Ascending aorta (tissue), 2 donors: ENCODE measurements at regions not wholly inside any gene's neighbourhood (a gene's known extent, or its start where the extent isn't known, plus 50 kb on each side); places are given as distances from the start of the nearest gene placed in this dataset.

ENCODE experiments used
- DNase-seq, 2 donors: peaks; one replicate each; pipeline ENCODE4 v3.0.0-alpha.2; 2019; ENCODE audit warnings: low spot score in 2 of 2
- H3K27ac ChIP-seq, 2 donors: fragments of 200-600 bp; sonication (generic); one replicate each; pipeline ENCODE4 v1.5.1; 2016 to 2017; ENCODE audit warnings: mild to moderate bottlenecking in 1 of 2
- H3K27me3 ChIP-seq: fragments of 200-600 bp; sonication (generic); one replicate; pipeline ENCODE4 v1.5.1; 2017
- H3K36me3 ChIP-seq, 2 donors: fragments of 200-600 bp; sonication (generic); one replicate each; pipeline ENCODE4 v1.5.1; 2016
- H3K4me1 ChIP-seq, 2 donors: fragments of 200-600 bp; sonication (generic); one replicate each; pipeline ENCODE4 v1.5.1; 2016 to 2017; ENCODE audit warnings: mild to moderate bottlenecking in 1 of 2
- H3K4me3 ChIP-seq, 2 donors: fragments of 200-600 bp; sonication (generic); one replicate each; pipeline ENCODE4 v1.5.1; 2016 to 2017; ENCODE audit warnings: mild to moderate bottlenecking in 1 of 2
- H3K9me3 ChIP-seq, 2 donors: fragments of 200-600 bp; sonication (generic); one replicate each; pipeline ENCODE4 v1.5.1; 2016
- intact Hi-C: fragments of 100-400 bp; cut with DNase I; formaldehyde crosslinking; loops from one replicate; pipeline ENCODE4 v1.15.1; 2023
- TF ChIP-seq, protein P1 (sequence below), 3 experiments: fragments of 200-600 bp in 2 of 3; fragments of 450-650 bp in 1 of 3; sonication (generic) in 2 of 3; IDR thresholded peaks; one replicate each; pipeline ENCODE4 v1.5.1; 2016 to 2019; ENCODE audit warnings: antibody characterized with exemption in 3 of 3, mild to moderate bottlenecking in 1 of 3, moderate library complexity in 1 of 3

DNA sequence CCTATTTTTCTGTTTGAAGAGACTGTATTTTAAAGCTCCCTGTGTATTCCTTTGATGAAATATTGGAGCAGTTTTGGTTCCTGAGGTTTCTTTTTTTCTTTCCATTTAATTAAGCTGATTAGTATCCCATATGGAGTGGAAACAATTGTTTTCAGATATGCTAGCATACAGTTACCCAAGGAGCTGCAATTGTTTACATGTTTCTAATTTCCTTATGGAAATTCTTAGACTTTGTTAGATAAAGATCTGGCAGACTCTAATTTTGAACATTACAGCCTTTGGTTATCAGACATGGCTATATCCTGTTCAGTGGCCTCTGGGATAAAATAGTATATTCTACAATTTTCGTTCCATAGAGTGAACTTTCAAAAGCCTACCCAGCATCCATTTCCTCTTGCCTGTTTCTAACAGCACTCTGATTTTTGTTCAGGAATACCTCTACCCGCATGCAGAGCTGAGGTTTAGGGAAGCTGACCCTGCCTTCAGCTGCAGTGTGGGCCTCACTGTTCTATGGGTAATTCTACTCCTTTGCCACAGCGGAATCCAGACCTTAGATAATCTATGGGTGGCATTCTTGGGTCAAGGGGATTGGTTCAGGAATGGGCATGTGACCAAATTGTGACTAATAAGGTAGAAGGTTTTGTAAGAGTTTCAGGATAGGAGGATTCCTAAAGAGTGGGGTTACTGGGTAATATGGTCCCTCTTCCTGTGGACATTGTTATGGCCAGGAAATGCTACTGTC, 161.1 kb upstream of the ANKRD28 start:
- Histone ChIP-seq H3K9me3 (no peaks in the 10 kb centered on the region), H3K4me1 (no peaks in the 10 kb centered on the region), H3K27me3 (no peaks in the 10 kb centered on the region), H3K36me3 (no peaks in the 10 kb centered on the region), H3K27ac (no peak overlapping the region), H3K4me3 (no peak overlapping the region)
- TF ChIP-seq, protein P1, sequence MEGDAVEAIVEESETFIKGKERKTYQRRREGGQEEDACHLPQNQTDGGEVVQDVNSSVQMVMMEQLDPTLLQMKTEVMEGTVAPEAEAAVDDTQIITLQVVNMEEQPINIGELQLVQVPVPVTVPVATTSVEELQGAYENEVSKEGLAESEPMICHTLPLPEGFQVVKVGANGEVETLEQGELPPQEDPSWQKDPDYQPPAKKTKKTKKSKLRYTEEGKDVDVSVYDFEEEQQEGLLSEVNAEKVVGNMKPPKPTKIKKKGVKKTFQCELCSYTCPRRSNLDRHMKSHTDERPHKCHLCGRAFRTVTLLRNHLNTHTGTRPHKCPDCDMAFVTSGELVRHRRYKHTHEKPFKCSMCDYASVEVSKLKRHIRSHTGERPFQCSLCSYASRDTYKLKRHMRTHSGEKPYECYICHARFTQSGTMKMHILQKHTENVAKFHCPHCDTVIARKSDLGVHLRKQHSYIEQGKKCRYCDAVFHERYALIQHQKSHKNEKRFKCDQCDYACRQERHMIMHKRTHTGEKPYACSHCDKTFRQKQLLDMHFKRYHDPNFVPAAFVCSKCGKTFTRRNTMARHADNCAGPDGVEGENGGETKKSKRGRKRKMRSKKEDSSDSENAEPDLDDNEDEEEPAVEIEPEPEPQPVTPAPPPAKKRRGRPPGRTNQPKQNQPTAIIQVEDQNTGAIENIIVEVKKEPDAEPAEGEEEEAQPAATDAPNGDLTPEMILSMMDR (IDR thresholded peaks at IDR 0.05): no peak
- no peak for DNase-seq
- intact Hi-C loops: no loop called here

DNA sequence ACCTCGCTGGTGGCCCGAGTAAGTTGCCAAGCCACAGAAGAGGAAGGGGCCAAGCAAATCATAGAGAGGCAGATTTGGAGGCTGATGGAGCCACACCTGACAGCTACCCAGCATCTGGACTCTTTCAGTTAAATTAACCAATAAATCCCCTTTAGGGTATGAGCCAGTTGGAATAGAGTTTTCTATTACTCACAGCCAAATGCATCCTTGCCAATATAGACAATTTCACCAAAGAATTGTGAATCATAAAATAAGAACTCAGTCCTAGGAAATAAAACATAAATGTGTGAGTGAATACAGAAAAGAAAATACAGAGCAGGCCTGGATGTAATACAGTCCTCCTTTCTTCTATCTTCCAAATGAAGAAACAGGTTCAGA, 161.6 kb upstream of the ANKRD28 start:
- intact Hi-C loops: no loop called here
- TF ChIP-seq, protein P1 (IDR thresholded peaks at IDR 0.05): no peak
- Histone ChIP-seq H3K4me3 (no peak overlapping the region), H3K27me3 (no peaks in the 10 kb centered on the region), H3K9me3 (no peaks in the 10 kb centered on the region), H3K36me3 (no peaks in the 10 kb centered on the region), H3K27ac (no peak overlapping the region), H3K4me1 (no peaks in the 10 kb centered on the region)
- DNase-seq: no peak

DNA sequence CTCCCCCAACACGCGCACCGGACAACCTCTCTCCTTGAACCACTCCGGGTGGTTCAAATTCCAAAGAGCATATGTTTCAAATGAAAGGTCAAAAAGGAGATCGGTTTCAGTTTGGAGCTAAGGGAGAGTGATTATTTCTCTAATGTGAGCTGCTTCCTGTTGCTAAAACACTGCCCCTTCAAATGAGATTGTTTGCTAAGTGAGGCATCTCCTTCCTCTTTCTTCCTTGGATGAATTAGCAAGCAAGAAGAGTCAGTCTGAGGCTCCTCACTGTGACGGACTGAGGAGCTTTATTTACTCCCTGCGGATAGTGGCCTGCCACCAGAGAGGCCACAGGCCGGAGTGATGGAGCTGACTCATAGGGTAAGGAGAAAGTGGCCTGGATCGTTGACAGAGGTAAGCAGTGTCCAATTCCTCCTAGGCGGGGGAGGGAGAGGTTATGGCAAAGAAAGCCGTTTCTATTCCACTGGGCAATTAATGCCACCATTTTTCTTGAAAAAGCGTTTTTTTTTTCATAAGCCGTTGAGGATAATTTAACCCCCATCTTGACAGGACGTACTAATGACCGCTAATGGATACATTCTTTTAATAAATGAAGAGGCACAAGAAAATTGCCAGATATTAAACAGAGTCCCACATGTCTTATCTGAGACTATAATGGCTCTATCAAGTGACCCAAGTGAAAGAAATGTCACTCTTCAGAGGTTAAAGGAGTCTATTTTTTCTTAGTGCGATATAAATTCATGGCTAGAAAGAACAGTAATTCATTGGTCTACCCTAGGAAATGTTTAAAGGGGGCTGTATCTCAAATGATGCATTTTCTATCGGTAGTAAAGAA, 167.0 kb upstream of the ANKRD28 start:
- TF ChIP-seq, protein P1 (IDR thresholded peaks at IDR 0.05): no peak
- no peak for DNase-seq
- intact Hi-C loops: no loop called here
- H3K27ac ChIP-seq: no peak overlapping the region
- H3K4me1 ChIP-seq: no peaks in the 10 kb centered on the region
- no peaks in the 10 kb centered on the region for H3K9me3 ChIP-seq
- H3K27me3 ChIP-seq: no peaks in the 10 kb centered on the region
- no peaks in the 10 kb centered on the region for H3K36me3 ChIP-seq
- H3K4me3 ChIP-seq: no peak overlapping the region

DNA sequence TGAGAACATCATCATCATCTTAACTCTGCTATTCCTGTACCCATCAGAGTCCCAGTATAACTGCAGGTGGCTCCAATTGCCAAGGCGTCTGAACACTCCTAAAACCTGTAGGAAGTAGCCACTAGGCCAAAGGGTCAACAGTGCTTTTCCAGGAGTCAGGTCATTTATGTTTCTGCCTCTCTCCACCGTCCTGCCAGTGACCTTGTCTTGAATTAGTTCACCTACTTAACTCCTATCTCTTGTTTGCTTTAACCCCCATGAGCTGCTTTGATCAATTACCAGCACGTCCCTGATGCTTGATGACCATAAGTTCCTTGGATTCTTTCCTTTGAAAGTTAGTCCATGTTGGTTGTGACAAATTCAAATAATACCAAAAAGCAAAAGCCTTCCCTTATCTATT, 169.8 kb upstream of the ANKRD28 start:
- H3K4me1 ChIP-seq: no peaks in the 10 kb centered on the region
- H3K9me3 ChIP-seq: no peaks in the 10 kb centered on the region
- TF ChIP-seq, protein P1 (IDR thresholded peaks at IDR 0.05): no peak
- intact Hi-C loops: no loop called here
- H3K4me3 ChIP-seq: no peak overlapping the region
- H3K27me3 ChIP-seq: no peaks in the 10 kb centered on the region
- no peak overlapping the region for H3K27ac ChIP-seq
- no peaks in the 10 kb centered on the region for H3K36me3 ChIP-seq
- DNase-seq: no peak

DNA sequence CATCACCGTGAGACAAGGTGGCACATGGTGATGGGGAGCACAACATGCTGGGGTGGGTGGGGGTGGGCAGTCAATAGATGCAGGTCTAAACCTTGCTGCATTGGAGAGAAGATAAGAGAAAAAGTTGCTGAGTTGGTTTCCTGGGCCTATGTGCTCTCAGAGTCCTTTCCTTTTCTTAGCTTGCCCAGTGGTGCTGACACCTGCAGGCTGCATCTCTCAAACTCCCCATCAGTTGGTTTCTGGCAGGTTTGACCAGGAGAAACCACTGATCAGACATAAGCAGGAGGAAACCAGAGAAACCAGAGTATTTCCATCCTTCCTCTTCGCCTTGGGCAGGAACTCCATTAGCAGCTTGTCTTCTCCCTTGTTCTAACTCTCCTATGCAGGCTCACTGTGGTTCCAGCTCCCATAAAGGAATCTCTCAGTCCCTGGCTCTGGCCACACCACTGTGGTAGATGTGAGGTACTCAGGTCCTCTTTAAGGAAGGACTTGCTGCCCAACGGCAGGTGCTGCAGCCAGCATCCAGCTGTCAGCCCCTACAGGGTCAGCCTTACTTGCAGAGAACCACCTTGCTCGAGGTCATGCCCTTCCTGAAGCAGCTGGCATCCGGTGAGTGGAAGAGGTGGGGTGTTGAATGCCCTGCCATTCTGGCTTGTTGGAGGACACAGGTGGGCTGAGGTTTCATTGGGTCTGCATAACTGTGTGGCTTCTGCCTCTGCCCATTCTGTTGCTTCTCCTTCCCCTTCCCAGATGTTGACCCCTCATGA, 172.3 kb upstream of the ANKRD28 start:
- intact Hi-C loops: no loop called here
- H3K27ac ChIP-seq: no peak overlapping the region
- H3K27me3 ChIP-seq: no peaks in the 10 kb centered on the region
- H3K9me3 ChIP-seq: no peaks in the 10 kb centered on the region
- H3K4me3 ChIP-seq: no peak overlapping the region
- no peaks in the 10 kb centered on the region for H3K4me1 ChIP-seq
- TF ChIP-seq, protein P1 (IDR thresholded peaks at IDR 0.05): no peak
- no peak for DNase-seq
- H3K36me3 ChIP-seq: no peaks in the 10 kb centered on the region
